K562 (cell line): ENCODE measurements at regions not wholly inside any gene's neighbourhood (a gene's known extent, or its start where the extent isn't known, plus 50 kb on each side); places are given as distances from the start of the nearest gene placed in this dataset.

Experiments
- EP300 ChIP-seq: IDR thresholded peaks from 2 replicates; pipeline ENCODE4 v1.6.1; 2012; ENCODE audit warnings: low read length, improper control_type of control experiment
- FOSL1 ChIP-seq: fragments of 200-800 bp; sonication (Bioruptor generic); conservative IDR thresholded peaks from 2 replicates; pipeline ENCODE4 v1.6.1; 2016; ENCODE audit warnings: missing genetic modification characterization, missing compliant biosample characterization
- GTF2F1 ChIP-seq: IDR thresholded peaks from 2 replicates; pipeline ENCODE4 v1.6.1; 2011; ENCODE audit warnings: low read depth, low read length, improper control_type of control experiment
- HDAC6 ChIP-seq: IDR thresholded peaks from 2 replicates; pipeline ENCODE4 v1.6.1; 2012; ENCODE audit warnings: low read depth, mild to moderate bottlenecking, control low read depth, inconsistent platforms, low read length, moderate library complexity
- JUND ChIP-seq, 2 experiments: IDR thresholded peaks; 2 replicates in 1 of 2; 3 replicates in 1 of 2; pipeline ENCODE4 v1.6.1; 2011; ENCODE audit warnings: borderline replicate concordance in 2 of 2, low read depth in 2 of 2, low read length in 2 of 2, improper control_type of control experiment in 1 of 2, missing biosample characterization in 1 of 2, missing genetic modification characterization in 1 of 2, missing genetic modification reagents in 1 of 2
- MXI1 ChIP-seq: IDR thresholded peaks from 2 replicates; pipeline ENCODE4 v1.6.1; 2011; ENCODE audit warnings: low read depth, mild to moderate bottlenecking, improper control_type of control experiment, low read length
- NCOA4 ChIP-seq: fragments of 450-650 bp; IDR thresholded peaks from 2 replicates; pipeline ENCODE4 v1.6.1; 2018; ENCODE audit warnings: mild to moderate bottlenecking; ENCODE audit not compliant: partially characterized antibody
- NR1H2 ChIP-seq: sonication (generic); formaldehyde crosslinking; IDR thresholded peaks from 2 replicates; pipeline ENCODE4 v1.4.0; 2020; ENCODE audit warnings: mild to moderate bottlenecking, missing genetic modification reagents
- POLR2A ChIP-seq: fragments of 450-650 bp; conservative IDR thresholded peaks from 2 replicates; pipeline ENCODE4 v1.6.1; 2016
- RBM39 ChIP-seq: fragments of 200-400 bp; formaldehyde crosslinking; optimal IDR thresholded peaks from 2 replicates; pipeline ENCODE3; 2018; ENCODE audit warnings: low read depth, low read length
- ZNF263 ChIP-seq: sonication (generic); formaldehyde crosslinking; IDR thresholded peaks from 2 replicates; pipeline ENCODE4 v1.8.0; 2022; ENCODE audit warnings: mild to moderate bottlenecking, missing genetic modification reagents, borderline replicate concordance
- ZNF830 ChIP-seq: fragments of 250-450 bp; sonication (Bioruptor Pico); IDR thresholded peaks from 2 replicates; pipeline ENCODE4 v1.5.0; 2021; ENCODE audit warnings: mild to moderate bottlenecking
- TF ChIP-seq, protein P1 (sequence below), 3 experiments: IDR thresholded peaks in 2 of 3; conservative IDR thresholded peaks in 1 of 3; 2 replicates each; pipeline ENCODE4 v1.5.1; 2011 to 2012; ENCODE audit warnings: low read length in 3 of 3, mild to moderate bottlenecking in 3 of 3, control low read depth in 2 of 3, improper control_type of control experiment in 1 of 3, inconsistent platforms in 1 of 3, low read depth in 1 of 3, mixed read lengths in 1 of 3, moderate library complexity in 1 of 3; ENCODE audit not compliant: insufficient read depth in 2 of 3
- TF ChIP-seq, protein P2 (sequence below): sonication (generic); formaldehyde crosslinking; IDR thresholded peaks from 2 replicates; pipeline ENCODE4 v1.5.0; 2020; ENCODE audit warnings: missing genetic modification reagents

DNA sequence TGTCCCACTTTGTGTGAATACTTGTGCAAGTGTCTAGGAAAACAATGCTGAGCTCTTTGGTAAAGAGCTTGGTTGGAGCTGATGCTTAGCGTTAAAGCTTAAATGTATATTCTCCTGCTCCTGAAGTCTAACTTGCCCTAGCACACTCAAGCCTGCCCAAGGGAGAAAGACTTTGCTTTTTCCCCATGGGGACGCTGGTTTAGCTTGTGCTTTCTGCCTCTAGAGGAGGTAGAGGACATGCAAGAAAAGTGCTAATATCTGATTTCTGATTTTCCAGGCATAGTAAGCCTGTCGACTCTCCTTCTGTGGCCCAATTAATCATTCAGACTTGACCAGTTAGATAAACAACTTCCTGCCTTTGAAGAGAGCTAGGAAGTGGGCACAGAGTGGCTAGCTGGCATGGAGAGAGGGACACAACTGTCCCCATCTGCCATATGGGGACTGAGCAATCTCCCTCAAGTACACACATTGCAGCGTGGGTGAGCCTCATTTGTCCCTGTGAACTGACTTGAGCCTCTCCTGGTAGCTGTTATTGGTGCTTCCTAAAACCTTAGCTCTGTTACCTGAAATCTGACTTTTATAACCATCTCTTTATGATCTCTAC lies 348.4 kb downstream of the BRINP1 start:
- TF ChIP-seq EP300 (no peak), POLR2A (no peak), RBM39 (no peak), NR1H2 (CRISPR knock-in tag) (no peak), JUND (IDR thresholded peaks at IDR 0.05; ENCODE audit: borderline replicate concordance, low read depth, low read length) (no peak), JUND (tag; IDR thresholded peaks at IDR 0.05; ENCODE audit: borderline replicate concordance, low read depth, low read length) (no peak), ZNF830 (CRISPR knock-in tag) (no peak), NCOA4 (no peak), HDAC6 (no peak), ZNF263 (CRISPR knock-in tag) (no peak), FOSL1 (tag) (no peak), MXI1 (no peak), GTF2F1 (no peak)
- TF ChIP-seq, protein P1, sequence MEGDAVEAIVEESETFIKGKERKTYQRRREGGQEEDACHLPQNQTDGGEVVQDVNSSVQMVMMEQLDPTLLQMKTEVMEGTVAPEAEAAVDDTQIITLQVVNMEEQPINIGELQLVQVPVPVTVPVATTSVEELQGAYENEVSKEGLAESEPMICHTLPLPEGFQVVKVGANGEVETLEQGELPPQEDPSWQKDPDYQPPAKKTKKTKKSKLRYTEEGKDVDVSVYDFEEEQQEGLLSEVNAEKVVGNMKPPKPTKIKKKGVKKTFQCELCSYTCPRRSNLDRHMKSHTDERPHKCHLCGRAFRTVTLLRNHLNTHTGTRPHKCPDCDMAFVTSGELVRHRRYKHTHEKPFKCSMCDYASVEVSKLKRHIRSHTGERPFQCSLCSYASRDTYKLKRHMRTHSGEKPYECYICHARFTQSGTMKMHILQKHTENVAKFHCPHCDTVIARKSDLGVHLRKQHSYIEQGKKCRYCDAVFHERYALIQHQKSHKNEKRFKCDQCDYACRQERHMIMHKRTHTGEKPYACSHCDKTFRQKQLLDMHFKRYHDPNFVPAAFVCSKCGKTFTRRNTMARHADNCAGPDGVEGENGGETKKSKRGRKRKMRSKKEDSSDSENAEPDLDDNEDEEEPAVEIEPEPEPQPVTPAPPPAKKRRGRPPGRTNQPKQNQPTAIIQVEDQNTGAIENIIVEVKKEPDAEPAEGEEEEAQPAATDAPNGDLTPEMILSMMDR (IDR thresholded peaks at IDR 0.05 in 2 of 3, conservative IDR thresholded peaks at IDR 0.05 in 1 of 3; ENCODE audit: insufficient read depth in 2 of 3, low read depth in 1 of 3, low read length in 3 of 3) = no peak
- TF ChIP-seq, protein P2, sequence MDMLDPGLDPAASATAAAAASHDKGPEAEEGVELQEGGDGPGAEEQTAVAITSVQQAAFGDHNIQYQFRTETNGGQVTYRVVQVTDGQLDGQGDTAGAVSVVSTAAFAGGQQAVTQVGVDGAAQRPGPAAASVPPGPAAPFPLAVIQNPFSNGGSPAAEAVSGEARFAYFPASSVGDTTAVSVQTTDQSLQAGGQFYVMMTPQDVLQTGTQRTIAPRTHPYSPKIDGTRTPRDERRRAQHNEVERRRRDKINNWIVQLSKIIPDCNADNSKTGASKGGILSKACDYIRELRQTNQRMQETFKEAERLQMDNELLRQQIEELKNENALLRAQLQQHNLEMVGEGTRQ (CRISPR knock-in tag) = no peak
